ENCODE measurements at regions not wholly inside any gene's neighbourhood (a gene's known extent, or its start where the extent isn't known, plus 50 kb on each side); places are given as distances from the start of the nearest gene placed in this dataset.
"Not testable (repeated sequence)": the region's sequence is repeated elsewhere in the genome, so short reads cannot be mapped to it uniquely, and the experiment has no call there.

GRCh38 chr4:3986412-3986811, 220.2 kb downstream of the ADRA2C start:
- H3K27me3 ChIP-seq (replicated peaks; ENCODE audit: insufficient read depth); H3K36me3 ChIP-seq (ENCODE audit: low read depth); H4K20me1 ChIP-seq (ENCODE audit: insufficient read depth); H3K9me2 ChIP-seq (ENCODE audit: insufficient read depth); H3K9ac ChIP-seq; H3K4me3 ChIP-seq; H3F3A ChIP-seq (ENCODE audit: insufficient read depth); H3K4me2 ChIP-seq (ENCODE audit: unreplicated experiment); H3K79me2 ChIP-seq (ENCODE audit: insufficient read depth); H3K27ac ChIP-seq; H3K9me3 ChIP-seq (ENCODE audit: low read depth); DNase-seq; H3K4me1 ChIP-seq (ENCODE audit: insufficient read depth); H2AFZ ChIP-seq: not testable (repeated sequence)
- 79 to 87% methylated on average over 5 of the region's 5 CpGs for WGBS, 2 experiments (ENCODE audit: low coverage in 1 of 2, low lambda C conversion rate in 2 of 2, missing lambda C conversion rate in 2 of 2)
- in situ Hi-C loops (cut with MboI), result loop anchor here (25.0 kb wide), 1 partner anchor 126 kb away; no protein-coding TSS in a partner anchor

GRCh38 chr4:3997386-3997785, 229.3 kb downstream of the OTOP1 start:
- H3K36me3 ChIP-seq (ENCODE audit: low read depth), result not testable (repeated sequence)
- in situ Hi-C loops (cut with MboI), result loop anchor here (25.0 kb wide), 1 partner anchor 115 kb away; no protein-coding TSS in a partner anchor

GRCh38 chr4:4004036-4004435, 222.7 kb downstream of the OTOP1 start:
- 26 to 32% methylated on average over 5 of the region's 5 CpGs for WGBS, 2 experiments (ENCODE audit: low coverage in 1 of 2, low lambda C conversion rate in 2 of 2, missing lambda C conversion rate in 2 of 2)
- H3K9me2 ChIP-seq (ENCODE audit: insufficient read depth); in situ Hi-C loops (cut with MboI); DNase-seq; H3K27ac ChIP-seq; H3K36me3 ChIP-seq (ENCODE audit: low read depth); H3K4me3 ChIP-seq; H3K27me3 ChIP-seq (replicated peaks; ENCODE audit: insufficient read depth); H3K9me3 ChIP-seq (ENCODE audit: low read depth); H4K20me1 ChIP-seq (ENCODE audit: insufficient read depth); H2AFZ ChIP-seq; H3K79me2 ChIP-seq (ENCODE audit: insufficient read depth); H3K4me2 ChIP-seq (ENCODE audit: unreplicated experiment); H3F3A ChIP-seq (ENCODE audit: insufficient read depth); H3K9ac ChIP-seq; H3K4me1 ChIP-seq (ENCODE audit: insufficient read depth): not testable (repeated sequence)

More at GRCh38 chr4:3997386-3997785, 229.3 kb downstream of the OTOP1 start:
- 41 to 47% methylated on average over 1 of the region's 1 CpG for WGBS, 2 experiments (ENCODE audit: low coverage in 1 of 2, low lambda C conversion rate in 2 of 2, missing lambda C conversion rate in 2 of 2)
- not testable (repeated sequence) for H3K9ac ChIP-seq; H3K4me1 ChIP-seq (ENCODE audit: insufficient read depth); H3K79me2 ChIP-seq (ENCODE audit: insufficient read depth); DNase-seq; H3K4me3 ChIP-seq; H2AFZ ChIP-seq; H3K9me2 ChIP-seq (ENCODE audit: insufficient read depth); H4K20me1 ChIP-seq (ENCODE audit: insufficient read depth); H3K9me3 ChIP-seq (ENCODE audit: low read depth); H3K27ac ChIP-seq; H3F3A ChIP-seq (ENCODE audit: insufficient read depth); H3K4me2 ChIP-seq (ENCODE audit: unreplicated experiment); H3K27me3 ChIP-seq (replicated peaks; ENCODE audit: insufficient read depth)

- H2AFZ ChIP-seq; H3K9me3 ChIP-seq (ENCODE audit: low read depth); H3K36me3 ChIP-seq (ENCODE audit: low read depth); H3F3A ChIP-seq (ENCODE audit: insufficient read depth); H3K9me2 ChIP-seq (ENCODE audit: insufficient read depth); H3K9ac ChIP-seq; H3K4me1 ChIP-seq (ENCODE audit: insufficient read depth); in situ Hi-C loops (cut with MboI); H3K4me3 ChIP-seq; H3K27ac ChIP-seq; DNase-seq; H3K79me2 ChIP-seq (ENCODE audit: insufficient read depth); H3K27me3 ChIP-seq (replicated peaks; ENCODE audit: insufficient read depth); H4K20me1 ChIP-seq (ENCODE audit: insufficient read depth); H3K4me2 ChIP-seq (ENCODE audit: unreplicated experiment): not testable (repeated sequence)
- 62 to 68% methylated on average over 9 to 10 of the region's 10 CpGs for WGBS, 2 experiments (ENCODE audit: low coverage in 1 of 2, low lambda C conversion rate in 2 of 2, missing lambda C conversion rate in 2 of 2)
These were observed 222.0 kb downstream of the OTOP1 start for GRCh38 chr4:4004702-4005101.

GRCh38 chr4:4006356-4006755, 220.4 kb downstream of the OTOP1 start:
- H3K9ac ChIP-seq; H3K9me2 ChIP-seq (ENCODE audit: insufficient read depth); H3K79me2 ChIP-seq (ENCODE audit: insufficient read depth); DNase-seq; H3K27ac ChIP-seq; H2AFZ ChIP-seq; H3F3A ChIP-seq (ENCODE audit: insufficient read depth); H3K4me2 ChIP-seq (ENCODE audit: unreplicated experiment); H3K36me3 ChIP-seq (ENCODE audit: low read depth); in situ Hi-C loops (cut with MboI); H3K9me3 ChIP-seq (ENCODE audit: low read depth); H3K27me3 ChIP-seq (replicated peaks; ENCODE audit: insufficient read depth); H3K4me1 ChIP-seq (ENCODE audit: insufficient read depth); H4K20me1 ChIP-seq (ENCODE audit: insufficient read depth); H3K4me3 ChIP-seq: not testable (repeated sequence)
- WGBS, 2 experiments (ENCODE audit: low coverage in 1 of 2, low lambda C conversion rate in 2 of 2, missing lambda C conversion rate in 2 of 2), result 43 to 44% methylated on average over 11 of the region's 11 CpGs

- H3K9ac ChIP-seq; H4K20me1 ChIP-seq (ENCODE audit: insufficient read depth); H3K9me2 ChIP-seq (ENCODE audit: insufficient read depth); in situ Hi-C loops (cut with MboI); H3F3A ChIP-seq (ENCODE audit: insufficient read depth); DNase-seq; H3K4me3 ChIP-seq; H3K27ac ChIP-seq; H3K27me3 ChIP-seq (replicated peaks; ENCODE audit: insufficient read depth); H3K79me2 ChIP-seq (ENCODE audit: insufficient read depth); H3K9me3 ChIP-seq (ENCODE audit: low read depth); H3K4me1 ChIP-seq (ENCODE audit: insufficient read depth); H2AFZ ChIP-seq; H3K36me3 ChIP-seq (ENCODE audit: low read depth); H3K4me2 ChIP-seq (ENCODE audit: unreplicated experiment): not testable (repeated sequence)
- 39 to 48% methylated on average over 7 of the region's 7 CpGs for WGBS, 2 experiments (ENCODE audit: low coverage in 1 of 2, low lambda C conversion rate in 2 of 2, missing lambda C conversion rate in 2 of 2)
These were observed 207.7 kb downstream of the OTOP1 start for GRCh38 chr4:4019071-4019470.

- H3K4me1 ChIP-seq (ENCODE audit: insufficient read depth); H4K20me1 ChIP-seq (ENCODE audit: insufficient read depth); H3K9me3 ChIP-seq (ENCODE audit: low read depth); H3F3A ChIP-seq (ENCODE audit: insufficient read depth); H3K4me2 ChIP-seq (ENCODE audit: unreplicated experiment); H3K79me2 ChIP-seq (ENCODE audit: insufficient read depth); H2AFZ ChIP-seq; H3K4me3 ChIP-seq; H3K27me3 ChIP-seq (replicated peaks; ENCODE audit: insufficient read depth); H3K36me3 ChIP-seq (ENCODE audit: low read depth); H3K9ac ChIP-seq; DNase-seq; H3K9me2 ChIP-seq (ENCODE audit: insufficient read depth); H3K27ac ChIP-seq; in situ Hi-C loops (cut with MboI): not testable (repeated sequence)
- 61 to 100% methylated on average over 1 to 9 of the region's 15 CpGs for WGBS, 2 experiments (ENCODE audit: low coverage in 1 of 2, low lambda C conversion rate in 2 of 2, missing lambda C conversion rate in 2 of 2)
These were observed 205.6 kb downstream of the OTOP1 start for GRCh38 chr4:4021161-4021560.

- H3K9me2 ChIP-seq (ENCODE audit: insufficient read depth); H3K79me2 ChIP-seq (ENCODE audit: insufficient read depth); H4K20me1 ChIP-seq (ENCODE audit: insufficient read depth); in situ Hi-C loops (cut with MboI); H3K4me1 ChIP-seq (ENCODE audit: insufficient read depth); H3K9ac ChIP-seq; H3K36me3 ChIP-seq (ENCODE audit: low read depth); H3K4me2 ChIP-seq (ENCODE audit: unreplicated experiment); H3K9me3 ChIP-seq (ENCODE audit: low read depth); H3K27ac ChIP-seq; H3K4me3 ChIP-seq; H2AFZ ChIP-seq; H3F3A ChIP-seq (ENCODE audit: insufficient read depth): not testable (repeated sequence)
- DNase-seq, result peak; percentile 12
- peaks cover 16% of the 10 kb centered on the region; the same call in 1 of the 2 replicates for H3K27me3 ChIP-seq (replicated peaks; ENCODE audit: insufficient read depth)
- 6 to 10% methylated on average over 4 of the region's 4 CpGs for WGBS, 2 experiments (ENCODE audit: low coverage in 1 of 2, low lambda C conversion rate in 2 of 2, missing lambda C conversion rate in 2 of 2)
These were observed 200.0 kb downstream of the OTOP1 start for GRCh38 chr4:4026708-4027107.

All from GM23248 (cell line).